HEK293T (cell line): ENCODE measurements at regions not wholly inside any gene's neighbourhood (a gene's known extent, or its start where the extent isn't known, plus 50 kb on each side); places are given as distances from the start of the nearest gene placed in this dataset.

Experiments used
- FOXA1 ChIP-seq: fragments of 450-650 bp; IDR thresholded peaks from 2 replicates; pipeline ENCODE4 v1.6.1; 2016; ENCODE audit warnings: mild to moderate bottlenecking
- FOXK2 ChIP-seq: fragments of 450-650 bp; IDR thresholded peaks from 2 replicates; pipeline ENCODE4 v1.6.1; 2016; ENCODE audit warnings: mild to moderate bottlenecking
- FOXM1 ChIP-seq: fragments of 450-650 bp; IDR thresholded peaks from 2 replicates; pipeline ENCODE4 v1.6.1; 2017; ENCODE audit warnings: mild to moderate bottlenecking, borderline replicate concordance

DNA sequence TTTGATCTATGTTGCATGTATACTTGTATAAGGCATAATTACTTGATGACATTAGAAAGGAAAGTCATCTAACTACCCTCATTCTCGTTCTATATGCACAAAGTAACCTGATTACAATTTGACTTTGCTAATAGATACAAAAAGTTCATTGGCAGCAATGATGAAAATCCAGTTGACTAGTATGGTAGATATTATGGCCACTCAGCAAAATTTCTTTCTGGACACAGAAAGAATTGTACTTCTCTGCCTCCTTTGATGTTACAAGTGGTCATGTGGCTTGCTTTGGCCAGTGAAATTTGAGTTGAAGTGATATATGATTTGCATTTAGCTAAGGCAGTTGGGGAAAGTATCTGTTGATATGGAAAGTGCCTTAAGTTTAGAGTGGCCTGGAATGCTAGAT is 723.7 kb upstream of the ARRDC3 start:
- no peak for TF ChIP-seq FOXK2
- no peak for TF ChIP-seq FOXA1
- TF ChIP-seq FOXM1, result no peak
